Right lobe of liver (tissue), 4 donors: ENCODE measurements at regions not wholly inside any gene's neighbourhood (a gene's known extent, or its start where the extent isn't known, plus 50 kb on each side); places are given as distances from the start of the nearest gene placed in this dataset.

Experiments used
- CTCF ChIP-seq, 4 donors: fragments of 200-600 bp in 3 of 4; fragments of 450-650 bp in 1 of 4; IDR thresholded peaks; one replicate each; pipeline versions ENCODE4 v1.5.1 to v1.8.0; 2016 to 2022; ENCODE audit warnings: antibody characterized with exemption in 4 of 4, mild to moderate bottlenecking in 2 of 4
- POLR2A ChIP-seq: fragments of 450-650 bp; IDR thresholded peaks from one replicate; pipeline ENCODE4 v1.6.1; 2017; ENCODE audit warnings: antibody characterized with exemption, mild to moderate bottlenecking
- donor health status: DM: no; HTN: no; CAD: no.
- donor health status: DM: no; HTN: no; CAD: no.
- donor health status: DM: no; HTN: yes; CAD: no.

GRCh38 chr2:66702301-66702700, 267.4 kb downstream of the MEIS1 start:
- TF ChIP-seq CTCF (IDR thresholded peaks at IDR 0.05) (no peak), POLR2A (no peak)
